HG03342 (cell line): ENCODE measurements at regions not wholly inside any gene's neighbourhood (a gene's known extent, or its start where the extent isn't known, plus 50 kb on each side); places are given as distances from the start of the nearest gene placed in this dataset.
"Not testable (repeated sequence)": the region's sequence is repeated elsewhere in the genome, so short reads cannot be mapped to it uniquely, and the experiment has no call there.

Source experiments
- ATAC-seq: cut with Tn5 transposase; IDR thresholded peaks from one replicate; pipeline ENCODE4 v1.9.1; 2021; ENCODE audit warnings: mild to moderate bottlenecking, moderate library complexity; ENCODE audit not compliant: unreplicated experiment

- no peak for ATAC-seq
These were observed 801.0 kb upstream of the NUDT12 start for GRCh38 chr5:104363567-104363966.

- ATAC-seq, result no peak
These were observed 799.3 kb upstream of the NUDT12 start for GRCh38 chr5:104361932-104362331.

DNA sequence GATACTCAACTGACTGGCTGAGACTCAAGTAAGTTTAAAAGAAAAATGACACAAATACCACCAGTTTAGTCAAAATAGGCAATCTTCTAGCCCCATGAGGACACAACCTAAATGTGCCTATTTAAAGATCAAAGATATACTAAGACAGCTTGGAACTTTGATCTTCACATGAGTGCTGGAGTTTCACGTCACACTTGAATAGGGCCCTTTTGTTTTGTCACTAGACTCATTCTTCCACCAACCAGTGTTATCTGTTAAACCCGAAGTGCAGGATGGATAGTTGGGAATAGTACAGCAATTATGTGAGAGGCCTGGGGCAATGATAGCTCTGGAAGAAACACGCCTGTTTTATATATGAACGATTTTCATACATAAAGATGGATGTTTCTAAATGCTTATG, 792.8 kb upstream of the NUDT12 start:
- no peak for ATAC-seq

GRCh38 chr5:104353371-104353770, 790.8 kb upstream of the NUDT12 start:
- no peak for ATAC-seq

DNA sequence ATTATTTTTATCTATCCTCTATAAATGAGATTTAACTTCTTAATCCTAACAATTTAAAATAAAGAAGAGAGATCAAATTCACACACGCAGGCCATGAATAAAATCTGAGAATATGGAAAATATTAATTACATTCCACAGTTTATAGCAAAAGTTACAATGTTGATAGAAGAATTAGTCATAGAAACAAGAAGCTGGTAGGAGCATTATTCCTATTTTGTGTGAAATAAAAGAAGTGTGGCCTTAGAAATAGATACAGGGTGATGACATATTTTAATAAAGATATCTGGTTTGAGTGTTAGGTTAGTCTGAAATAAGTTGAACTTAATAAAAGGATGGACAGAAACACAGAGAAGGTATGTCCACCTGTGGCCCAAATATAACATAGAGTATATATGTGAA, 790.4 kb upstream of the NUDT12 start:
- no peak for ATAC-seq

DNA sequence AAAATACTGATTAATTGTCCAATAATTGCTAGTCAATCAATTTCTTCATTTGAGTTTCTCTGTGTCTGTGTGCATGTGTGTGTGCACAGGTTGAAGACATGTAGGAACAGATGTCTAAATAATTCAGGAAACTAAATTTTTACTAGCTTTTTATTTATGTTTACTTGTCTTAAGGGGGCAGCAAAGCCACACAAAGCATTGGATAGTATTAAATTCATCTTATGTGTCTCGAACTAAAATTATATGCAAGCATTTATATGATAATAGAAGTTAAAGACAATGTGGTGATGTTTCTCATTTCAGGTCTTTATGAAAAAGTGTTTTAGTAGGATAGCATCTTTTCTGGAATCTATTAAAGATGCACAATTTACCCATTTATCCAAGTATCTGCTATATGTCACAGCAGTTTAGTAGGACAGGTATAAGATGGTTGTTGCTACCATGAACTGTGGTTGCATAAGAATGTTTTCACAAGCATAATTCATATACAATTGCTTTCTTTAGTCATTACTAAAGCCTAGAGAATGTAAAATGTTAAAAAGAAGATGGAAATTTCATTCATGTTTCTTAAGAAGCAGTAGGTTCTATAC, 784.6 kb upstream of the NUDT12 start:
- no peak for ATAC-seq

GRCh38 chr5:104345222-104346016, 782.8 kb upstream of the NUDT12 start:
- no peak for ATAC-seq

DNA sequence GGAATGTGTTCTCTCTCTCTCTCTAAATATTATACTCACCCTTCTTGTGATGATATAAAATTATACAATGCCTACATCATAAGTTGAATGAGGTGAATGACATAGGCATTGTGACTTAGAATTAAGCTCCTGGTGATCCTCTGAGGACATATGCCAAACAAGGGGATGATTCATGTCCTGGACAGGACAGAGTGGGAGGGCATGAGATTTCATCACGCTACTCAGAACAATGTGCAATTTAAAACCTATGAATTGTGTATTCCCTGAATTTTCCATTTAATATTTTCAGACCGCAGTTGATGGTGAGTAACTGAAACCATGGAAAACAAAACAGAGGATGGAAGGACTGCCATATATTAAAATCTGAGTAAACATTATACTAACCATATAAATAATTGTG, 782.2 kb upstream of the NUDT12 start:
- ATAC-seq, result no peak

- no peak for ATAC-seq
These were observed 765.2 kb upstream of the NUDT12 start for GRCh38 chr5:104327801-104328200.

GRCh38 chr5:104326966-104327365, 764.4 kb upstream of the NUDT12 start:
- ATAC-seq, result no peak

DNA sequence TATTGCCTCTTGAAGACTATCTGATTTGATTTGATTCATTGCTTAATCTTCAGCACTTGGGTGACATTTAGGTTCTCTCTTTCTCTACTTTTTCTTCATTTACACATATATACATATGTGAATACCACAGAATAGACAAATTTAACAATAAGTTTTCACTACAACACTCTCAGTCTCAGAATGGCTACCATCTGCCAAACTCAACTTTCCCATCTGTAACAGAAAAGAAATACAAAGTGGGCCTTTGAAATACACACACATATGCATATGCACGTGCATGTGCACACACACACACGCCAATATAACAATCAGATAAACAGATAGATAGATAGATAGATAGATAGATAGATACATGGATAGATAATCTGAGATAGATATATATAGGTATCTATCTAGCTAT, 762.8 kb upstream of the NUDT12 start:
- ATAC-seq, result no peak

- not testable (repeated sequence) for ATAC-seq
These were observed 754.1 kb upstream of the NUDT12 start for GRCh38 chr5:104316676-104317075.

DNA sequence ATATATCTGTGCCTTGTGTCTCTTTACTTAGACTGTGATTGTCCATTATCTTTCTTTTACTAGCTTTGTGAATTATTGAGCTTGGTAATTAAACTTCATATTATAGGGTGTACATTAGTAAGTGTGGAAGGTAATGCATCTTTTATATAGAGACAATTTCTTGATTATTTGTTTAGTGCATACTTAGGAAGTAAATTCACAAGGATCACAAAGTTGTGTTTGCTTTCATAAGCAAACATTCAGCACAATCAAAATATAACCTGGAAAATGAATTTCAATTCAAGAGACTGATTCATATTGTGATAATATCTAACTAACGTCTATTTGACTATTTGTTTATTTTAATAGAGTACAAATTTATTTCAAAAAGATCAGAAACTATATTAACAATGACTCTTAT, 749.9 kb upstream of the NUDT12 start:
- no peak for ATAC-seq

GRCh38 chr5:104305602-104306001, 743.0 kb upstream of the NUDT12 start:
- no peak for ATAC-seq

- no peak for ATAC-seq
These were observed 737.6 kb upstream of the NUDT12 start for GRCh38 chr5:104299998-104300706.

GRCh38 chr5:104298518-104298917, 735.9 kb upstream of the NUDT12 start:
- no peak for ATAC-seq

DNA sequence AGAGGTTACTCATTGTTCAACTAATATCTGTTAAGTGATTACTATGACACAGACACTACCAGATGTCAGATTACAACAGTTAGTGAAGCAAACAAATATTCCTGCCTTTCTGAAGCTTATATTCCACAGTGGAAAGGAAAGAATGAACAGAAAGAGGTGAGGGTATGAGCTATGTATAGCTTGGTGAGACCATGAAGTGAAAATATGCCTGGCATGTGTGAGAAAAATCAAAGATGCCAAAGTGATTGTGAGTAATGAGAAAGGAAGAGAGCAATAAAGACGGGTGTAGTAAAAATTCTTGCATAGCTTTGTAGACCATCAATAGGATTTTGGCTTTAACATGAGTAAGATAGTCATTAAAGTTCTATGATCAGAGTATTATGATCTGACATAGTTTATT, 734.5 kb upstream of the NUDT12 start:
- no peak for ATAC-seq

GRCh38 chr5:104295991-104296390, 733.4 kb upstream of the NUDT12 start:
- ATAC-seq, result no peak

DNA sequence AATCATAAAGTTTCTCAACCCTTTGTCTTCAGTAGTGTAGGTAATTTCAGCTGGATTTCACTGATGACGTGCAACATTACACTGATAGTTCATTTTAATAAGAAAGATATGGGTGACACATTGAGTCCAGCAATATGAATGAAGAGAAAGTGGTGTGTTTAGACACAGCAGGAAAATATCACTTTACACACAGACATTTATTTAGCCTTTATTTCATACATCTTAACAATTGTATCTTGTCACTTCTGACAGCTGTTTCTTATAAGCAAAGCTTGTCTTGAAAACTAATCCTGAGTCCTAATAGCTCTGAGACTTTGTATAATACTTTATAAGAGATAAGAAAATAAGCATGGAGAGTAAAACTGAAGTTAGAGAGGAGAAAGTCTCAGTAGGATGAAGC, 720.5 kb upstream of the NUDT12 start:
- ATAC-seq, result no peak

DNA sequence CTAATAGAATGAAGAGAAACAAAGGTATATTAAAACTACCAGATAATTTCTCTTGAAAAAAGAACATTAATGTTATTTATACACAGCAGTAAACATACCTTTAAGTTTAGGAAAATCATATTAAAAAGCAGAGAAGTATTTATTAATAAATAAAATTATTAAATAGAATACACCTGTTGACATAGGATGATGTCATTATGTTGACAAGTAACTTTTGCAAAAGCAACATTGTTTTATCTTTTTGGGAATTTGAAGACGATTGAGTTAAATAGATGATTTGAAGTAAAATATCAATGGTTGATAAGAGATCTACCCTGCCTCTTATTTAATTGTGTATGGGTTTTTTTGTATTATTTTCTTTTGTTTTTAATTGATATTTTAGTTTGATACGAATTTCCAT, 711.1 kb upstream of the NUDT12 start:
- ATAC-seq, result no peak

- no peak for ATAC-seq
These were observed 704.9 kb upstream of the NUDT12 start for GRCh38 chr5:104267320-104268015.

GRCh38 chr5:104266161-104266560, 703.6 kb upstream of the NUDT12 start:
- ATAC-seq, result no peak
